Cardiac fibroblast (primary cell): ENCODE measurements at regions not wholly inside any gene's neighbourhood (a gene's known extent, or its start where the extent isn't known, plus 50 kb on each side); places are given as distances from the start of the nearest gene placed in this dataset.

Experiments
- DNase-seq, 2 donors: peaks; one replicate each; pipeline versions ENCODE4 v3.0.0 to v3.0.0-alpha.2; 2010; ENCODE audit warnings: low read depth in 2 of 2
- H3K4me3 ChIP-seq, 2 donors: replicated peaks in 1 of 2; 1 replicate in 1 of 2; 2 replicates in 1 of 2; pipeline ENCODE4 v1.5.1; 2011; ENCODE audit warnings: low read depth in 2 of 2, low read length in 2 of 2, mild to moderate bottlenecking in 2 of 2, moderate library complexity in 1 of 2
- TF ChIP-seq, protein P1 (sequence below): IDR thresholded peaks from one replicate; pipeline ENCODE4 v1.5.1; 2011; ENCODE audit warnings: low read depth, mild to moderate bottlenecking, low read length, inconsistent platforms

DNA sequence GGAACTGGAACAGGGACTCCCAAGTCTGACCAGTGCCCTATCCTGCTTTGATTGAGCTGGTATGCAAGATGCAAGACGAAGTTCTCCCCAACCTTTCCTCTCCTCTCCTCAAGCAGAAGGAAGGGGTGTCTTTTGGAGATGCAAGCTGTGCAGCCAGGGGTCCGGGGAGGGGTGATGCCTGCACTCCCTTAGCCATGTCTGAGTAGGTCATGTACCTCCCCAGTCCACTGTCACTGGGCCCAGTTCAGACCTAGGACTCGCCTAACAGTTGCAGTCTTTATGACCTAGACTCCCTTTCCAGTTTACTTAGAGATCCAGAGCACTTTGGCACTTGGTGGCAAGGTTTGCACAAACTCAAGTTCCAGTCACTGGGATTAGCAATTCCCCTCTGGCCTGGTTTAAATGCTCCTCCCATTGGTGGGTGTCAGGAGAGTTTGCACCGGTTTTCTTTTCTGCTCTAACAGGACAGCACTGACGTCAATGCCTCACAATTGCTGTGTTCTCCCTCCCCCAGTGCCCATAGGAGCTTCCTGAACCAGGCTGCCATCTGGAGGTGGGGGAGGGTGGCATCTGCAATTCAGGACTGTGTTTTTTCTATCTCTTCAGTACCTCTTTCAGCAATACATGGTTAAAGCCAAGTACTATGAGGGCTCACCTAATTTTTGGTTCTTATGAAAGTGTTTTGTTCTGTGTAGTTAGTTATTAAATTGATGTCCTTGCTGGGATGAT lies 782.2 kb downstream of the ARAP2 start:
- H3K4me3 ChIP-seq = no peak overlapping the region
- no peak for DNase-seq
- TF ChIP-seq, protein P1, sequence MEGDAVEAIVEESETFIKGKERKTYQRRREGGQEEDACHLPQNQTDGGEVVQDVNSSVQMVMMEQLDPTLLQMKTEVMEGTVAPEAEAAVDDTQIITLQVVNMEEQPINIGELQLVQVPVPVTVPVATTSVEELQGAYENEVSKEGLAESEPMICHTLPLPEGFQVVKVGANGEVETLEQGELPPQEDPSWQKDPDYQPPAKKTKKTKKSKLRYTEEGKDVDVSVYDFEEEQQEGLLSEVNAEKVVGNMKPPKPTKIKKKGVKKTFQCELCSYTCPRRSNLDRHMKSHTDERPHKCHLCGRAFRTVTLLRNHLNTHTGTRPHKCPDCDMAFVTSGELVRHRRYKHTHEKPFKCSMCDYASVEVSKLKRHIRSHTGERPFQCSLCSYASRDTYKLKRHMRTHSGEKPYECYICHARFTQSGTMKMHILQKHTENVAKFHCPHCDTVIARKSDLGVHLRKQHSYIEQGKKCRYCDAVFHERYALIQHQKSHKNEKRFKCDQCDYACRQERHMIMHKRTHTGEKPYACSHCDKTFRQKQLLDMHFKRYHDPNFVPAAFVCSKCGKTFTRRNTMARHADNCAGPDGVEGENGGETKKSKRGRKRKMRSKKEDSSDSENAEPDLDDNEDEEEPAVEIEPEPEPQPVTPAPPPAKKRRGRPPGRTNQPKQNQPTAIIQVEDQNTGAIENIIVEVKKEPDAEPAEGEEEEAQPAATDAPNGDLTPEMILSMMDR = no peak

DNA sequence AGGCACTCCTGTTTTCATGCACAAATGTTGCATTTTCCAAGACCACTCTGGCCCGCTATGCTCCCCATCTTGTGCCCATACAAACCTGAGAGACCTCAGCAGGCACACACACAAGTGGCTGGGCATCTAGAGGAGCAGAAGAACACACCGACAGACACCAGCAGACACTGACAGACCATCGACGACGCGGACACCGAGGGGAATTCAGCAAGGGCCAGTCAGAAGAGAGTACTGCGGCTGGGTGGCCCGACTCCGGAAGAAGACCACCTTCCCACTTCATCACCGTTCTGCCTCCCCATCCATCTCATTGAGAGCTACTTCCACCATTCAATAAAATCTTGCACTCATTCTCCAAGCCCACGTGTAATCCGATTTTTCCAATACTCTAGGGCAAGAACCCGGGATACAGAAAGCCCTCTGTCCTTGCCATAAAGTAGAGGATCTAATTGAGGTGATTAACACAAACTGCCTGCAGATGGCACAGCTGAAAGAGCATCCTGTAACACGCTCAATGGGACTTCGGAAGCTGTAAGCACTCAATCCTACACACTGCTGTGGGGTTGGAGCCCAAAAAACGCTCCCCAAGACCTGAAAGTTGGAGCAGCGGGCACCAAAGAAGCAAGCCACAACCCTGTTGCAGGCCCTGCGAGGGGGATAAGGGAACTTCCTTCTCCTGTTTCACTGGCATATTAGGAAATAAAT lies 780.9 kb downstream of the ARAP2 start:
- DNase-seq = no peak
- TF ChIP-seq, protein P1 = no peak
- no peak overlapping the region for H3K4me3 ChIP-seq

DNA sequence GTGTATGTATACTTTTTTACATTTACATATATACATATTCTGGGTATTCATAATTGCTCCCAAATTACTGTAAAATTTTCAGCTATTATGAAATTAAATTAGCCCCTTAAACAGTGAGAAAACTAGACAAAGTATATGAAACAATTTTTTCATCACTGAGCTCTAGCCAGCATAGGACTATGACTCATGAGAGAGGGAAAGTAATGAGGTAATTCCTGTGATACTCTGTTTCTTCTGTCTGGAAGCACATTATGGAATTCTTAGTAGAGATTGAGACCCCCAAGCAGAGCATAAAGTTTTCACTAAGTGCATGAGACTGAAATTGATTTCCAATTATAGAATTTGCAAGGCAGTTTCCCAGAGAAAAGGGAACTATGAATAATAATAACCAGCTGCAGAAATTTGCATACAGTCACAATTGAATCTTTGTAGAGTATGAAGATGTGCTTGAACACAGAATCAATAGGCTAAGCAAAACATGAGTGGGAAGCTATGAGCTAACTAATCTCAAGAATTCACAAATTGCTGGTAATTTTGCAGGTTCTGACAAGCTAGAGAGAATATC lies 779.3 kb downstream of the ARAP2 start:
- DNase-seq = no peak
- H3K4me3 ChIP-seq = no peak overlapping the region
- TF ChIP-seq, protein P1 = no peak

- TF ChIP-seq, protein P1 = no peak
- DNase-seq = no peak
- no peak overlapping the region for H3K4me3 ChIP-seq
Observed at GRCh38 chr4:35491093-35491492, 753.2 kb downstream of the ARAP2 start.

DNA sequence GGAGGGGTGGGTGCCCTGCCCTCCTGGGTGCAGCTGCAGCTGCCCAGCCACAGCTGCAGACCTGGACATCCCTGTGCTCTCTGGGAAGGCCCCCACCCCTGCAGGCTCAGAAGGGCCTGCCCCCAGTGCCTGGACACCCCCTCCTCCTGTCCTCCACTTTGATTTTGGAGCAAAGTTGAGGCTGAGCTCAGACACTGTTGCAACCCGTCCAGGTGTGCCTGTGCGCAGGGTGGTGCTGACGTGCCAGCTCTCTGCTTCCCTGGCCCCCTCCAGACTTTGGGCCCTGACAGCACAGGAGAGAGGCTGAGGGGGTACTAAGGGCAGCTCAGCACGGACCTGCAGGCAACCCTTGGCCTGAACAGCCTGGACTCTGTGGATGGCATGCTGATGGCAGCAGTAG lies 750.3 kb downstream of the ARAP2 start:
- DNase-seq = no peak
- H3K4me3 ChIP-seq = no peak overlapping the region
- TF ChIP-seq, protein P1 = no peak

GRCh38 chr4:35494955-35495354 lies 749.4 kb downstream of the ARAP2 start:
- TF ChIP-seq, protein P1 = no peak
- no peak for DNase-seq
- no peak overlapping the region for H3K4me3 ChIP-seq
